Forelimb muscle (tissue), 1 donor: ENCODE measurements at regions not wholly inside any gene's neighbourhood (a gene's known extent, or its start where the extent isn't known, plus 50 kb on each side); places are given as distances from the start of the nearest gene placed in this dataset.
"Not testable (repeated sequence)": the region's sequence is repeated elsewhere in the genome, so short reads cannot be mapped to it uniquely, and the experiment has no call there.

Experiments
- DNase-seq: peaks from one replicate; pipeline ENCODE4 v3.0.0-alpha.2; 2013; ENCODE audit warnings: low read depth

DNA sequence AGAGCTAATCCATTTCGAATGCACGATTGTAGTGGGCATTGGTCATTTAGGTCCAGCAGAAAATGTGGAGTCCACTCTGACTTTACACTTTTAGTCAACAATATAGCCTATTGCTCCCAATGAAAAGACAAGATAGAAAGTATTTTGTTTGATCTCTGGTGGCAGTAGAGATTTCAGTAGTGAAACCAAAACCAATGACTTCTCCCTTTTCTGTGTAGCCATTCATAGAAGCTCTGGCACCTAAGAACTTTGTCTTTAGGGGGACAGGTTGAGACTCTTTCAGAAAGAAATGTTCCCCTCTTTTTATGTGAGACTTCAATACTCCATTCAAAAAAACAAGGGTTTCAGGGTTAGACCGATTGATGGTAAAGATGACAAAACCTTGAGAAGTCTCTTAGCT, 510.8 kb upstream of the POU3F2 start:
- DNase-seq: no peak

- DNase-seq: no peak
Measured at GRCh38 chr6:98324446-98324845, 509.9 kb upstream of the POU3F2 start.

GRCh38 chr6:98325366-98325765, 509.0 kb upstream of the POU3F2 start:
- DNase-seq: no peak

DNA sequence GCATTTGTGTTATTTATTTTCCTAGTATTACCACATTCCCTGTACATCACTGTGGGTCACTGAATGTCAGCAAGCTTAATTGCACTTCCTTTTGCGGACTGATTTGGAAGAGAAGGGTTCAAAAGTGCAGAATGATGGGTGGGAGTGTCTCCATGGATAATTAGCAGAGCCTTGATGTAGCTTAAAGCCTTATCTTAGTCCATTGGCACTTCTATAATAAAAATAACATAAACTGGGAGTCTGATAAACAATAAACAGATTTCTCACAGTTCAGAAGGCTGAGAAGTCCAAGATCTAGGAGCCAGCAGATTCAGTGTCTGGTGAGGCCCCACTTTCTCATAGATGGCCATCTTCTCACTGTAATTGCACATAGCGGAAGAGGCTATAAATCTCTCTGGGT, 501.1 kb upstream of the POU3F2 start:
- DNase-seq: no peak

DNA sequence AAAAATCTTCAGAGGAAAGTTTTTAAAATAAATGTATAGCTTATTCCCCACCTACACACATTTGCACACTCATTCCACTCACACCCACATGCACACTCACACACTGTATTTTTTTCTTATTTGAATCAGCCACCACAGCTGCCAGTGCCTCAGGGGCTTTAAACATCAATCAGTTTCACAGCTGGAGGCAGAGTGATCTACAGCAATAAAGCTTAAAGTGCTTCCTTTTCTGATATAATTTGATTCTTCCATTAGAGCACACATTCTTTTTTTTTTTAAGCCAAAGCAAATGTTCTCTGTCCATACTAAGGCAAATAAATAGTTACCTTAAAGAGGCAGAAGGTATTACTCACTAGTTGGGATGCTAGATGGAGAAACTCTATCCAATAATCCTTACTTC, 498.8 kb upstream of the POU3F2 start:
- DNase-seq: no peak

- DNase-seq: no peak
Measured at GRCh38 chr6:98339506-98339905, 494.9 kb upstream of the POU3F2 start.

- no peak for DNase-seq
Measured at GRCh38 chr6:98343004-98343403, 491.4 kb upstream of the POU3F2 start.

GRCh38 chr6:98343797-98344196, 490.6 kb upstream of the POU3F2 start:
- no peak for DNase-seq

DNA sequence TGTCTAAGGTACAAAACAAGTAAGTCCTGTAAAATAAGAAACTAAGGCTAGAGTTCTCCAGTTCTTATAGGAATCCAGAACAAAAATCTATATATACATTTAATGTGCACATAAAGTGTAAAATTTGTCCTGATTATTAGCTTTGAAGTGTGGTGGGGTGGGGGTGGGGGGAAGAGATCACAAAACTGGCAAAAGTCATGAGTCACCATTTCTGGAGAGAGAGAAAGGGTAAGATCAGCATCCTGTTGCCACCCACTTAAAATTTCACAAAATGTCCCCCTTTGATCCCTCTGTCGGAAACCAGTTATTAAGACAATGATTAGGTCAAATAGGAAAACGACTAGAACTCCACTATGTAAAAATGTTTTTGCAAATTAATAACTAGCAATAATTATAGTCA, 482.0 kb upstream of the POU3F2 start:
- DNase-seq: no peak

DNA sequence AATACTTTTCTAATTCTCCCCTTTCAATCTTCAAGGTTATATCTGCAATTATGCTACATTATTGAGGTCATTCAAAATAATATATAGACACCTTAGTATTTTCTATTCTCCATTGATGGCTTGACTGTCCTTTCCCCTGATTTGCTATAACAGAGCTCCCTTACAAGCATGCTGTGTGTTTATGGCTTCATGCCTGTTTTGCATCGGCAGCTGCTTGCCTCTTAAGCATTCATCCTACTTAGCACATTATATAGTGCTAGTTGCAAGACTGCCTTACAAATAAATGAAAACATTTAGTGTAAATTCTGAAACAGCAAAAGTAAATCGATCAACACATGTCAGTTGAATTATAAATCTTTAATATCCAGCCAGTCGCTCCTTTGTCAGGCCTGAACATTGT, 476.2 kb upstream of the POU3F2 start:
- DNase-seq: no peak

- no peak for DNase-seq
Measured at GRCh38 chr6:98366371-98366770, 468.0 kb upstream of the POU3F2 start.

DNA sequence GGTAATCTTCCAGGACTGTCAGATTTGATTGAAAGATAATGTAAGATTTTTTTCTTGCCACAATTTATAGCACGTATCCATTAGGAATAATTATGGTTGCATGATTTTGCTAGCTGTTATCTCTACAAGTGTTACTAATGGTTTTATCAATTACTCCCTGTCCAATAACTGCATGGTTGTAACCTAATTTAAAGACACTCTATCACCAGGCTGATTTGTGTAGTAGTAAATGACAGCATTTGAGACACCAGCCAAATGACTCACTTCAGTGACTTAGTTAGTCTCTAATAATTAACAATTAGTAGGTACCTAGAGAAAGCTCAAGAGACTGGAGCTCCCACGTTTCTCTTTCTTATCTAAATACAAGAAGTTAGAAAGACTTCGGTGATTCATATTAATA, 453.8 kb upstream of the POU3F2 start:
- DNase-seq: no peak

DNA sequence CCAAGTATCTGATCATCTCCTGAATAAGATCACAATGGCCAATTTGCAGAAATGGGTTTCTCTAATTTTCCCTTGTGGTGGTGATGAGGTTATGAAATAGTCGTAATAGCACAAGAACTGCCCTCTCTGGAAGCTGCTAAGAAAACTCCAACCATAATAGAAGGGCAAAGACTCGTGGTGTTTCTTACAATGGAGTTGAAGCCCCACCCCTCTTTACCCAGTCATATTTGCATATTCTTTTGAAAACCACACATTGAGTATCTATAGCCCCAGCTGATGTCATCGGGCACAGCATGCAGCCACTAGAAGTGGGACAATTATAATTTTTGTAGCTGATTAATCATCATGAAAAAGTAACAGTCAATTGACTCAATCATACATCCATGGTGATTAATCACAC, 452.1 kb upstream of the POU3F2 start:
- no peak for DNase-seq

DNA sequence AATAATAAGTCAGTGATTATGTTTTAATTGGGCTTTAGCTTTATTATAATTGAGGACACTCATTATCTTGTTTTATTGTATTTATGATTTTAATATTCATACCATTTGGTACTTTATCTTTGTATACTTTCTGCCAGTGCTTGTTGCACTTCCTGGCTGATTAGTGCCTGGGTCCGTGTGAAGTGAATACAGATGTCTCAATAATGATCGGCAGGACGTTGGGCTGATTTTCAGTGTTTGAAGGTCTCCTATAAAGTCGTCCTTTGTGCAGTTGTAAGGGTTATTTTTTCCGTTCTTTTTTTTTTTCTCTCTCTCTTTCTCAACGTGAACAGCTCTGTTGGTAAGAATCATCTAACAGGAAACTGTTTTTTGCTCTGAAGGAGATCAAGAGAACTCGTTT, 450.0 kb upstream of the POU3F2 start:
- DNase-seq: no peak

DNA sequence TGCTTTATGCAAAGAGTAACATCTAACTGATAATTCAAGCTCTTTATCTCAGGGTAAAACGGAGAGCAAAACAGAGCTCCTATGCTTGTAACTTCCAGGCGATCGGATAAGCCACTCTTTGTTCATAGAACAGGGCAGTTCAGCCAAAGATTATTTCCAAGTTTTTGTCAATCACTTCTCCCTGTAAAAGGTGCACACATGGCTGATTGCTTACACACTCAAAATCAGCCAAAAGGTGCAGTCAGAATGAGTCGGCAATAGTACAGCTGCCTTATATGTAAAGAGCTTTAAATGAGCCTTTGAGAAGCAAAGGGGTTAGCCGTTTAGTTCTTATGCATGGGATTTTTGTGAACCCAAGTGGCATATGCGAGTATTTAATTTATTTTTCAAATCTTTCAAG, 449.6 kb upstream of the POU3F2 start:
- no peak for DNase-seq

GRCh38 chr6:98395610-98396166, 438.7 kb upstream of the POU3F2 start:
- DNase-seq: no peak

DNA sequence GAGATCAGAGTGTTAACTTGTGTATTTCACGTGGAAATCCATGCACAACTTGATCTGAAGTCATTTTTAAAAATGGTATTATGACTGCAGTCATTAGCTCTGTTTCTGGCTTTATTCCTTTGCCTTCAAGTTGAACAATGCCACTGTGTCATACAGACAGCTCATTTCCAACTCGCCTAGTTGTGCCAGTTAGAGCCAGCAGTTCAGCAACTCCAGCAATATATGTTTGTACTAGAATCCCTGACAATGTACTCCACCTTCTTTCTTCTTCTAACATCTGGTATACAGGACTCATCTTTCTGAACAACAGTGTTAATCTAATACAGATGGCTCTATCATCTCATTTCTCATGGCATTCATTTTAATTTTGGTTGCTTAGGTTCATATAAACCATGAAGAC, 418.3 kb upstream of the POU3F2 start:
- DNase-seq: no peak

GRCh38 chr6:98416497-98417158, 417.7 kb upstream of the POU3F2 start:
- DNase-seq: not testable (repeated sequence)

DNA sequence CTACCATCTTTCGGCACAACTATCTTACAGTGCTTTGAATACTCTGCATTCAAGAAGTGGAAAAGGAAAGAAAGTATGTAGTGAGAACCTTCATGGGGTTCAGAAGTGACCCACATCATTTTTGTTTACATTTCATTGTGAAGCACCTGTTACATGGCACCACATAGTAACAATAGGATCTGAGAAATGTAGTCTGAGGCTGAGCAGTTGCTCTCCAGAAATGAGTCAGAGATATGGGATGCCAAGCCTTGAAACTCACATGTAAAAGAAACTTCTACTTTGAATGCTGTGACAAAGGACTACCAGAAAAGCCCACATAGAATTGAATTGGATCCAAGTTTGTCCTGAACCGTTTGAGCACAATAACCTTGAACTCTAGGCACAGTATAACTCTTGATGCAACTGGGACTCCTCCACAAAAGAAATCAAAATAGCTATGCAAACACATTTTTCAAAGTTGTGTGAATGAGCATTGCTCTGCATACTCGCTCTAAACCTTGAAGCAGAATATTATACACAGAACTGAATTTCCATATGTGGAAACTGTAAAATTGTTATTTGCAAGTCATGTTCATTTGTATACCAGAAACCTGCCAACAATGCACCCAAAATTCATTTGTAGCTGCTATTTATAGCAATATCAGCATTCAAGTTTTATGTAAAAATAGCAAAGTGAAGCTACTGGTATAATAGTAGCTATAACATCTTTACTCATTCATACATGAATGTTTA, 400.9 kb upstream of the POU3F2 start:
- DNase-seq: no peak

DNA sequence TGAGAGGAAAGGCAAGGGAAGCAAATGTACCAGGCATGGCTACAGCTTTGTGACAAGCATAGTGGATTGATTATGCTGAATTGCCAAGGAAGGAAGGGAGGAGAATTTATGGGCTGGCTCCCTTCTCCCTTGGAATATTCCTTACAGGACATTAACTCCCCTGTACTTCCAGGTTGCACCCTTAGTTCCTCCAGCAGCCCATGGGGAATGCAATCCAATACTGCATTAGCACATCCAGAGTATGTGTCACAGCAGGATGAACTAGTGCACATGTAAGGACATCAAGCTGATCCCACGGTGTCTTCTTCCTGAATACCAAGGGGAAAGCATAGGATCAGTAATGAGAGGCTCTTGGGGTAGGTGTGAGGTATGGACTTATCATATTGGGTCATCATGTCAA, 390.7 kb upstream of the POU3F2 start:
- DNase-seq: no peak

DNA sequence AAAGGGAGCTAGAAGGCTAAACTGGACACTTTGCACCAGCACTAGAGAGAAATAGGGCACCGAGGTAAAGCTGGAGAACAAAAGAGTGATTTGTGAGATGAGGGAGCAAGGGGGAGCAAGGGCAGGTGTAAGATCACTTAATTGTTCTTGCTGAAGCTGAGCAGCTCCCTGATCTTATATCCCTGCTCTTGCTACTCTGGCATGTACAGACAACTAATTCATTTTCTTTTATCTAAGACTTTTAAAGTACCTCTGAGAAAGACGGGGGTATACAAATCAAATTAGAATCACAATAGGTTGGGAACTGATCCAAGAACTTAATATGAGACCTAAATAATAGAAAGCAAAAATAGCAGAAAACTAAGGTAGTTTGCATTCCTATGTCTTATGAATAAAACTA, 381.7 kb upstream of the POU3F2 start:
- DNase-seq: no peak

DNA sequence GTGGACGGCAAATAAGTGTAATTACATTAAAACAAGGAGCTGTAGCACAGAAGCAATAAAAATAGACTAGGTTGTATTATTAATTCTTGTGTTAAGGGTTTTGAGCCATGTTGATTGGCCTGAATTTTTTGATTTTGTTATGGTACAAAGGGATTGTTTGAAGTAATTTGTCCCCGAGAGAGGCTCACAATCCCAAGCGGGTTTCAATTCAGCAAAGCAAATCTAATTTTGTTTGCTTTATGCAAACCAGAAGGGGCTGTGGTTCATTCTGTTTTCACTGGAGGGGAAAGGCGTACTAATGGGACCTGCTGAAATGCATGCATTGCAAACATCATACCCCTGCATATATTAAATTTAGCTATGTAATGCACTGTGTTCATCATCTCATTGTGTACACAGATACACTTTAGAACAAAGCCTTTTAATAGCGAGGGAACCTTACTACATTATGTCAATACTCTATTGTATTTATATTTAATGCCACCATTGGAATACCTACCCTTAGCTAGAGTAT, 379.5 kb upstream of the POU3F2 start:
- no peak for DNase-seq

- DNase-seq: no peak
Measured at GRCh38 chr6:98458708-98459107, 375.7 kb upstream of the POU3F2 start.
